GM12878 (cell line): ENCODE measurements at regions not wholly inside any gene's neighbourhood (a gene's known extent, or its start where the extent isn't known, plus 50 kb on each side); places are given as distances from the start of the nearest gene placed in this dataset.

Experiments used
- KAT2A ChIP-seq: conservative IDR thresholded peaks from 2 replicates; pipeline ENCODE4 v1.6.1; 2011; ENCODE audit warnings: low read depth, low read length; ENCODE audit not compliant: control insufficient read depth
- MXI1 ChIP-seq: fragments of 150-350 bp; IDR thresholded peaks from 2 replicates; pipeline ENCODE4 v1.6.1; 2011; ENCODE audit warnings: low read depth, mild to moderate bottlenecking, inconsistent platforms, low read length, improper control_type of control experiment
- NBN ChIP-seq: fragments of 450-650 bp; IDR thresholded peaks from 2 replicates; pipeline ENCODE4 v1.6.1; 2016
- POLR2A ChIP-seq: IDR thresholded peaks from 2 replicates; pipeline ENCODE4 v1.6.1; 2011; ENCODE audit warnings: low read depth, mild to moderate bottlenecking, low read length
- USF2 ChIP-seq: IDR thresholded peaks from 2 replicates; pipeline ENCODE4 v1.6.1; 2011; ENCODE audit warnings: low read depth, low read length, improper control_type of control experiment, borderline replicate concordance
- TF ChIP-seq, protein P1 (sequence below): IDR thresholded peaks from 2 replicates; pipeline ENCODE4 v1.6.1; 2012; ENCODE audit warnings: low read length, inconsistent platforms

DNA sequence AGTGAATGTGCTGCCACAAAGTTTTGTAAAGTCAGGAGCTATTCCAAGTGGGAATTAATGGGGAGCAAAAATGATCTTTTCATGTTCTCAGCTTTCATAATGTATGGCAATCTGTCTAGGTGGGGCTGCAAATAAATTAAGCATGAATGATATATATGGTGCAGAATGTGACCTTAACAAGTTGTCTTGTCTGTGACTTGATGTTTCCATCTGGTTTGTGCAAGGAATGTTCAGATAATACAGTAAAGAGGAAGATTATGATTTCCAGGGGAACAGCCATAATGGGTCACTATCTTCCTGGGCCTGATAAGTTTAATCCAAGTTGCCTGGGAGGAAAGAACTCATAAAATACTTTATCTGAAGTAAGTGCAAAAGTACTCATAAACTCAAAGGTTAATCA, 1815.8 kb upstream of the FLRT2 start:
- TF ChIP-seq NBN = no peak
- no peak for TF ChIP-seq POLR2A
- TF ChIP-seq MXI1 = no peak
- TF ChIP-seq, protein P1, sequence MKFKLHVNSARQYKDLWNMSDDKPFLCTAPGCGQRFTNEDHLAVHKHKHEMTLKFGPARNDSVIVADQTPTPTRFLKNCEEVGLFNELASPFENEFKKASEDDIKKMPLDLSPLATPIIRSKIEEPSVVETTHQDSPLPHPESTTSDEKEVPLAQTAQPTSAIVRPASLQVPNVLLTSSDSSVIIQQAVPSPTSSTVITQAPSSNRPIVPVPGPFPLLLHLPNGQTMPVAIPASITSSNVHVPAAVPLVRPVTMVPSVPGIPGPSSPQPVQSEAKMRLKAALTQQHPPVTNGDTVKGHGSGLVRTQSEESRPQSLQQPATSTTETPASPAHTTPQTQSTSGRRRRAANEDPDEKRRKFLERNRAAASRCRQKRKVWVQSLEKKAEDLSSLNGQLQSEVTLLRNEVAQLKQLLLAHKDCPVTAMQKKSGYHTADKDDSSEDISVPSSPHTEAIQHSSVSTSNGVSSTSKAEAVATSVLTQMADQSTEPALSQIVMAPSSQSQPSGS = no peak
- no peak for TF ChIP-seq USF2
- no peak for TF ChIP-seq KAT2A
